ENCODE measurements at regions not wholly inside any gene's neighbourhood (a gene's known extent, or its start where the extent isn't known, plus 50 kb on each side); places are given as distances from the start of the nearest gene placed in this dataset.

DNA sequence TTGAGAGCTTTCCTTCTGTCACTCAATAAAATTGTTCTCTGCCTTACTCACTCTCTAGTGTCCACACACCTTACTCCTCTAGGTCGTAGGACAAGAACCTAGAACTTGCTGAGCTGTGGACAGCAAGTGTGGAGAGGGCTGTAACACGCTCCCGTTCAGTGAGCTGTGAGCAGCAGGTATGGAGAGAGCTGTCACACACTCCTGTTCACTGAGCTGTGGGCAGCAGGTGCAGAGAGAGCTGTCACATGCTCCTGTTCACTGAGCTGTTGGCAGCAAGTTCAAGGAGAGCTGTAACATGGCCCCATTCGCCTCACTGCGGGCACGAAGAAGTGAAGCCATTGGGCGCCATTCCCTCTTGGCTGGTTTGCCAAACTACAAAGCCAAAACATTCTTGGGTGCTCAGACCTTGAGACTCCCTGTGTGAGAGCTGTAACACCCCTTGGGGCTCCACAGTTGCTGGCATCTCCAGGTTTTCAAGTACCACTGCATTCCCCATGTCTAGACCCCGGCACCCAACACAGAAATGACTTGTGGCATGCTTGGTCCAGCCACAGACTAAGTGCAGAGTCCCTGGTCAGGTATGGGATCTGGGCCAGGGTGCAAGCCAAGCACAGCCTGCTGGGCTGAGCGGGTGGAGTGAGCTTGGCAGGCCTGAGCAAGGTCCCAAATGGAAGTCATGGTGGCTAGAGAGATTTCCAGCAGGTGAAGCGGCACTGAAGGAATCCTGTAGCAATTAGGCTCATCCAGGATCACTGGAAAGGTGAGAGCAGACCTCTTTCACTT is 608.0 kb upstream of the CDH8 start:
- Histone ChIP-seq H3K4me1 (ENCODE audit: insufficient read depth, low read length) (no peaks in the 10 kb centered on the region), H3K27ac (ENCODE audit: low read depth in 1 of 2, low read length in 2 of 2) (no peak overlapping the region), H3K9me3 (ENCODE audit: control insufficient read depth in 1 of 2, insufficient read depth in 1 of 2, low read length in 2 of 2) (peaks cover 4 to 13% of the 10 kb centered on the region in 2 experiments), H3K4me3 (ENCODE audit: low read length) (no peak overlapping the region), H3K27me3 (ENCODE audit: control insufficient read depth in 1 of 2, insufficient read depth in 2 of 2, low read length in 2 of 2) (no peaks in the 10 kb centered on the region), H3K36me3 (ENCODE audit: insufficient read depth, low read length) (no peaks in the 10 kb centered on the region)
- ChIA-PET CTCF (no interaction called here), POLR2A (no interaction called here)
- Mint-ChIP-seq H3K4me1 (ENCODE audit: low read depth) (no peaks in the 10 kb centered on the region), H3K27me3 (no peaks in the 10 kb centered on the region), H3K9me3 (peaks cover 20% of the 10 kb centered on the region), H3K36me3 (ENCODE audit: low read depth) (no peaks in the 10 kb centered on the region), H3K27ac (no peak overlapping the region), H3K4me3 (no peak overlapping the region)
- TF ChIP-seq, protein P1, sequence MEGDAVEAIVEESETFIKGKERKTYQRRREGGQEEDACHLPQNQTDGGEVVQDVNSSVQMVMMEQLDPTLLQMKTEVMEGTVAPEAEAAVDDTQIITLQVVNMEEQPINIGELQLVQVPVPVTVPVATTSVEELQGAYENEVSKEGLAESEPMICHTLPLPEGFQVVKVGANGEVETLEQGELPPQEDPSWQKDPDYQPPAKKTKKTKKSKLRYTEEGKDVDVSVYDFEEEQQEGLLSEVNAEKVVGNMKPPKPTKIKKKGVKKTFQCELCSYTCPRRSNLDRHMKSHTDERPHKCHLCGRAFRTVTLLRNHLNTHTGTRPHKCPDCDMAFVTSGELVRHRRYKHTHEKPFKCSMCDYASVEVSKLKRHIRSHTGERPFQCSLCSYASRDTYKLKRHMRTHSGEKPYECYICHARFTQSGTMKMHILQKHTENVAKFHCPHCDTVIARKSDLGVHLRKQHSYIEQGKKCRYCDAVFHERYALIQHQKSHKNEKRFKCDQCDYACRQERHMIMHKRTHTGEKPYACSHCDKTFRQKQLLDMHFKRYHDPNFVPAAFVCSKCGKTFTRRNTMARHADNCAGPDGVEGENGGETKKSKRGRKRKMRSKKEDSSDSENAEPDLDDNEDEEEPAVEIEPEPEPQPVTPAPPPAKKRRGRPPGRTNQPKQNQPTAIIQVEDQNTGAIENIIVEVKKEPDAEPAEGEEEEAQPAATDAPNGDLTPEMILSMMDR (IDR thresholded peaks at IDR 0.05): no peak
- ATAC-seq (ENCODE audit: poor library complexity): no peak
- intact Hi-C loops (cut with DNase I, micrococcal nuclease): no loop called here
- no peak for DNase-seq

DNA sequence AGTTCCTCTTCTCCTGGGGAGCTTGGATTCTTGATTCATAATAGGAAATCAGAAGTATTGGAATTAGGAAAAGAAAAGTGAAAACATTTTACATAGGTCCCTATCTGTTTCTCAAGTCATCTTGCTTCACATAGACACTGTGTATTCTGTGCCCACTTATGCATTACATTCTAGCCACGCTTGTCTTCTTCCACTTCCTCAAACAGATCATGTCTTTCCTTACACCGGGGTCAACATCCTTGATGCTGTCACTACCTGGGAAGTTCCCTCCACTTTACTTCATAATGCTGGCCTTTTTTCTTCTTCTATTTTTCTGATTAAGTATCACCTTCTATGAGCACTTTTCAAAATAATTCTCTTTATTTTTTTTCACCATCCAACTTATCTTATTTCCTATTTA is 606.4 kb upstream of the CDH8 start:
- no peaks in the 10 kb centered on the region for H3K4me1 ChIP-seq (ENCODE audit: insufficient read depth, low read length)
- peaks cover 9% of the 10 kb centered on the region in 2 experiments for H3K9me3 ChIP-seq (ENCODE audit: control insufficient read depth in 1 of 2, insufficient read depth in 1 of 2, low read length in 2 of 2)
- no peak overlapping the region for H3K27ac Mint-ChIP-seq
- H3K4me3 ChIP-seq (ENCODE audit: low read length): no peak overlapping the region
- ATAC-seq (ENCODE audit: poor library complexity) (no peak), DNase-seq (no peak)
- intact Hi-C loops (cut with DNase I, micrococcal nuclease): no loop called here
- H3K4me1 Mint-ChIP-seq (ENCODE audit: low read depth): no peaks in the 10 kb centered on the region
- peaks cover 19% of the 10 kb centered on the region for H3K9me3 Mint-ChIP-seq
- H3K36me3 Mint-ChIP-seq (ENCODE audit: low read depth): no peaks in the 10 kb centered on the region
- H3K27me3 Mint-ChIP-seq: no peaks in the 10 kb centered on the region
- POLR2A ChIA-PET: no interaction called here
- TF ChIP-seq, protein P1 (IDR thresholded peaks at IDR 0.05): no peak
- no peaks in the 10 kb centered on the region for H3K27me3 ChIP-seq (ENCODE audit: control insufficient read depth in 1 of 2, insufficient read depth in 2 of 2, low read length in 2 of 2)
- no peak overlapping the region for H3K4me3 Mint-ChIP-seq
- no peaks in the 10 kb centered on the region for H3K36me3 ChIP-seq (ENCODE audit: insufficient read depth, low read length)
- no peak overlapping the region for H3K27ac ChIP-seq (ENCODE audit: low read depth in 1 of 2, low read length in 2 of 2)
- CTCF ChIA-PET: no interaction called here

DNA sequence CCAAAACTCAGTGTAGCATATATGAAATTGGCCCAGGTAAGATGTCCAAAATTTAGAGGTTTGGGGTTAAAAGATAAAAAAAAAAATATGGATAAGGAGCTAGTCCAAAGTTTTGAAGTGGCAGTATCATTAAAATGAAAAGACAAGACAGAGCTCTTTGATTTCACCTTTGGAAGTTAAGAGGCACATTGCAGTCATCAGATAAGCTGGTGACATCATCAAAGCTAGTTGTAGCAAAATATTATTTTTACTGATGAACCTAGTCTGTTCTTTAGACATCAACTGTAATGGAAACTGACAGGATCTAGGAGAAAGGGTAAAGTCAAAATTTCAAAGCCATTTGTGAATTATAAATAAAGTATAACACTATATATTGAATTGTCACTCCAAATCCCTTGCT is 603.7 kb upstream of the CDH8 start:
- POLR2A ChIA-PET: no interaction called here

More for the DNA sequence above, 603.7 kb upstream of the CDH8 start:
- TF ChIP-seq, protein P1 (IDR thresholded peaks at IDR 0.05): no peak
- Histone ChIP-seq H3K4me1 (ENCODE audit: insufficient read depth, low read length) (no peaks in the 10 kb centered on the region), H3K36me3 (ENCODE audit: insufficient read depth, low read length) (no peaks in the 10 kb centered on the region), H3K4me3 (ENCODE audit: low read length) (no peak overlapping the region), H3K9me3 (ENCODE audit: control insufficient read depth in 1 of 2, insufficient read depth in 1 of 2, low read length in 2 of 2) (peaks cover 10 to 13% of the 10 kb centered on the region in 2 experiments), H3K27ac (ENCODE audit: low read depth in 1 of 2, low read length in 2 of 2) (no peak overlapping the region), H3K27me3 (ENCODE audit: control insufficient read depth in 1 of 2, insufficient read depth in 2 of 2, low read length in 2 of 2) (no peaks in the 10 kb centered on the region)
- Mint-ChIP-seq H3K4me1 (ENCODE audit: low read depth) (no peaks in the 10 kb centered on the region), H3K36me3 (ENCODE audit: low read depth) (no peaks in the 10 kb centered on the region), H3K4me3 (no peak overlapping the region), H3K27me3 (no peaks in the 10 kb centered on the region), H3K27ac (no peak overlapping the region), H3K9me3 (peaks cover 16% of the 10 kb centered on the region)
- CTCF ChIA-PET: no interaction called here
- intact Hi-C loops (cut with DNase I, micrococcal nuclease): no loop called here
- DNase-seq (no peak), ATAC-seq (ENCODE audit: poor library complexity) (no peak)

Data from CD4-positive, alpha-beta T cell (primary cell).